Stimulated activated CD4-positive, alpha-beta T cell treated with anti-CD3 and anti-CD28 coated beads, TNF-alpha, amount 100 ng/mL, for 24 hours (primary cell): ENCODE measurements at regions not wholly inside any gene's neighbourhood (a gene's known extent, or its start where the extent isn't known, plus 50 kb on each side); places are given as distances from the start of the nearest gene placed in this dataset.
"Not testable (repeated sequence)": the region's sequence is repeated elsewhere in the genome, so short reads cannot be mapped to it uniquely, and the experiment has no call there.

Experiments
- DNase-seq, 3 experiments: peaks; one replicate each; pipeline ENCODE4 v3.0.0-alpha.2; 2020; ENCODE audit warnings: low read depth in 3 of 3

- DNase-seq, result no peak
Measured at GRCh38 chr10:22875581-22875980, 52.3 kb upstream of the ARMC3 start.

GRCh38 chr10:22874189-22874854, 53.5 kb upstream of the ARMC3 start:
- DNase-seq, result no peak

DNA sequence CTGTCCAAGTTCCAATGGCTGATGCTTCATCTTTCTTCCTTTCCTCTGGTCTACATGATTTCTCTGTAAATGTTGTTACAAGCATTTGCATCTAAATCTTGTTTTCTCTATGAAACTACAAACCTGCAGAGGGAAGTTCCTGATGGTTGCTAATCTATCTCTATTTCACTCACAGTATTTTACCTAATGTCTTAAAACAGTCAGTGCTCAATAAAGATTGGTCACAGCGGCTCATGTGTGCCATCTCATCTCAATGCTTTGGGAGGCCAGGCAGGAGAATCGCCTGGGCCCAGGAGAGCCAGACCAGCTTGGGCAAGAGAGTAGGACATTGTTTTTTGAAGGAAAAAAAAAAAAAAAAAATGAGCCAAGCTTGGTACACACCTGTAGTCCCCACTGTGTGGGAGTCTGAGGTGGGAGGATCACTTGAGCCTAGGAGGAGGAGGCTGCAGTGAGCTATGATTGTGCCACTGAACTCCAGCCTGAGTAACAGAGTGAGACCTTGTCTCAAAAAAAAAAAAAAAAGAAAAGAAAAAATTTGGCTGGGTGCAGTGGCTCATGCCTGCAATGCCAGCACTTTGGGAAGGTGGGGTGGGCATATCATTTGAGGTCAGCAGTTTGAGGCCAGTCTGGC, 71.3 kb upstream of the ARMC3 start:
- no peak for DNase-seq

GRCh38 chr10:22854935-22855421, 72.9 kb upstream of the ARMC3 start:
- DNase-seq, result no peak

DNA sequence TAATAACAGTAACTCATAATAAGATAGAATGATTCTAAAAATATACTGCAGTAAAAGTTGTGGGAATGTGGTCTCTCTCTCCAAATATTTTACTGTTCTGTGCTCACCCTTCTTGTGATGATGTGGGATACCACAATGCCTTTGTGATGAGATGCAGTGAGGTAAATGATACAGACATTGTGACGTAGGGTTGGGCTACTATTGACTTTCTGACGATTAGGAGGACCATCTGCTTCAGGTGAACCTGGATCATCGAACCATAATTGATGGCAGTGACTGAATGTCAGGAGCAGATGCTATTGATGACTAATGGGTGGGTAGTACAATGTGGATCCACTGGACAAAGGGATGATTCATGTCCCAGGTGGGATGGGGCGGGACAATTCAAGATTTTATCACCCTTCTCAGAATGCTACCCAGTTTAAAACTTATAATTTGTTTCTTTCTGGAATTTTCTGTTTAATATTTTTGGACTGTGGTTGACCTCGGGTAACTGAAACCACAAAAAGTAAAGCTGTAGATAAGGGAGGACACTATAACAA, 73.9 kb upstream of the ARMC3 start:
- DNase-seq, result no peak

GRCh38 chr10:22852712-22853353, 75.0 kb upstream of the ARMC3 start:
- DNase-seq, result no peak

- no peak for DNase-seq
Measured at GRCh38 chr10:22851865-22852239, 76.0 kb upstream of the ARMC3 start.

DNA sequence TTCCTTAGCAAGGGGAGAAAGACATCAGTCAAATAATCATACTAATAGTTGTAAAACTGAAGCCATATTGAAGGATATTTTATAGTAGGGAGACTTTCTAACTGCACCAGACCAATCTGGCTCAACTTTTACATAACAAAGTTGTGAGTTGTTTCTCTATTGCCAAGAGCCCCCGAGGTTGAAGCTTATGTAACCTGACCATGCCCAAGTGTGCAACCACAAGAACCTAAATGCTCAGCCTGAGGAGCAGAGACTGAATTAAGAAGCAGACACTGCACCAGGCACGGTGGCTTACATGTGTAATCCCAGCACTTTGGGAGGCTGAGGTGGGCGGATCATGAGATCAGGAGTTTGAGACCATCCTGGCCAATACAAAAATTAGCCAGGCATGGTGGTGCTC, 77.3 kb upstream of the ARMC3 start:
- DNase-seq, result no peak

DNA sequence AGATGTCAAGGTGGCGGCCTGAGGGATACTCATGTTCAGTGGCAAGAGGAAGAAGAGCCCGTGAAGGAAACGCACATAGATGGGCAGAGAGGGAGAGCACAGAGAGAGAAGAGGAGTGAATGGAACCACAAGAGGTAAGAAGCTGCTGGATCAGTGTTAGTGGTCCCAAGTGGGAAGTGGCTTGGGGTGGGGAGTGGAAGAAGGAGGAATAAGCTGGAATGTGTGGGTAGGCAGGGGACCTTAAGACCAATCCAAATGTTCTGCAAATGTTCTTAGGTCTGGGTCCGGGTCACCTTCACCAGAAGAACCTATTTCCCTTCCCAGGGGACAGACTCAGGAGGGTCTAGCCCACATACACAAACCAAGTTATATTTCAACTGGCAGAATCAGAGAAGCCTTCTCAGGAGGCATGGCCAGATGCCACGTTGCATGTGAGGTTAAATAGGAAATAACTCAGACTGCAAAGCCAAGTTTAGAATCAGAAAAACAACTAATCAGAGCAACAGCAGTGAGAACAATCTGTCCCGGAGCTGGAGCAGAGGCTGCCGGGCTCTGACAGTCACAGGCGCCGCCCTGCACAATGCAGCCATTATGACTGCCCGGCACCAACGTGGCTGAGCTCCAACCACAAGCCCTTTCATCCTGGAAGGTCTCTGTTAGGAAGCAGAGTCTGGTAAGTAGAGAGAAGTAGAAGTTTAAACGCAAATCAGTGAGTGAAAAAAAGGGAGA, 78.6 kb upstream of the ARMC3 start:
- DNase-seq, result peak in 1 of 3 experiments; percentile 2

DNA sequence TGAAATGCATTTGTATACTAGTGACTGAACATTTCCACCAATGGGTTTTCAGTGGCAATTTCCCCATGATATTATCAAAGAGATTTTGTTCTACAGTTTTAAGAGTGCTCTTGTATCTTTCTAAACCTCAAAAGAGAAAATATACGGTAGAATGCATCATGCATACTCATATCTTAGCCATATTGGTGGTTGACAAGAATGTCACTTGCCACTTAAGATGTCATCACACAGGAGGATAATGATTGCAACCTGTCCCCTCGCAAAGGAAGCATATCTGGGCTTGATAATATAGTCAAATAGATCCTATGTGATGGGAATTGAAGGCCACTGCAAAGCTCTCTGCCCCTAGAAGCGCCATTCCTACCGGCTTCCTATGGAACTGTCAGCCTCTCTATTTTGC, 79.3 kb upstream of the ARMC3 start:
- no peak for DNase-seq

GRCh38 chr10:22846294-22846693, 81.6 kb upstream of the ARMC3 start:
- no peak for DNase-seq

DNA sequence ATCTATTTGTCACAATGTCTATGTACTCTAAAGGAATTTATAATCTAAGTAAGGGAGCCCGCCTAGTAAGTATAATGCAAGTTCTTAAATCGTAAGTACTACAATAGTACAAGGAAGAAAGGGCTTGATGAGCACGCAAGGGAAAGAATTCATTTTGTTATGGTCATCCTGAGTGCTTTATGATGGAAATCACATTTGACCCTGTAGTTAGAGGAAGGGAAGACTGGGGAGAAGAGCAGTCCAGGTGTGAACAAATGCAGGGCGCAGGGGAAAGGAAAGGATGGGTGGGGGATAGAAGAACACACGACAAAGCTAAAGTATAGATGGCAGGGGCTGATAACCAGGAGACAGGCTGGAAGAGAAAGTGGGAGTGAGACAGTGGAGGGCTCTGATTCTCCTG, 88.2 kb upstream of the ARMC3 start:
- no peak for DNase-seq

DNA sequence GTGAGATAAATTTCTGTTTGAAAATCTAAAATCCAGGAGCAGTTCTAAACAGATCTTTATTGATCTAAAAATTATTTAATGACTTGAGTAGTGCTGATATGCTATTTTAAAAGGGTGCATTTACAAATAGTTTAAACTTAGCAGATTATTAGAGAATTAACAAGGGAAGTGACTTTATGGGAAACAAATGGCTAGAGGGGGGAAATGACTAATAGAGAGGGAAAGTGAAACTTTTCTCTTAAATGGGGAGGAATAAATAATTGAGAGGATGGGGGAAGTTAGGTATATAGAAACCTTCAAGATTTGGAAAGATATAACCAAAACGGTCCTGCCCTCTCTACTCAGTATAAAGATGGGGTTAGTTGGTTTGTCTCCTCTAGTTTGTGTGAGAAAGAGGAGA, 90.1 kb upstream of the ARMC3 start:
- no peak for DNase-seq

- DNase-seq, result no peak
Measured at GRCh38 chr10:22837351-22837750, 90.5 kb upstream of the ARMC3 start.

DNA sequence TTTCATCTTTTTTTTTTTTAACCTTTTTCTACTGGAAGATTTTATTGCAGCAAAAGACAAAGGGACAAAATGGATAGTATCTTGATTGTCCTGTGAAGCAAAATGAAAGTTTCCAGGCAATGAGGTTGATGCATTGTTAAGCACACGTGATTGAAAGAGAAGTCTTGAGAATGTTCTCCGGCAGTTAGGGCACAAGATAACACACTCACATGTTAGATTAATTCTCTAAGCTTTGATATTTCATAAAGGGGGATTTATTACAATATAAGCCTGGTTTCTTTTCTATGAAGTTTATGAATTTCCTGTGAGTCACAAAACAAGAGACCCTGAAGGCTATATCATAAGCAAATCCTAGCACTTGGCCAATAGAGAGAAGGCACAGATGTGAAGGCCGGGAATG, 93.4 kb upstream of the ARMC3 start:
- DNase-seq, result no peak

DNA sequence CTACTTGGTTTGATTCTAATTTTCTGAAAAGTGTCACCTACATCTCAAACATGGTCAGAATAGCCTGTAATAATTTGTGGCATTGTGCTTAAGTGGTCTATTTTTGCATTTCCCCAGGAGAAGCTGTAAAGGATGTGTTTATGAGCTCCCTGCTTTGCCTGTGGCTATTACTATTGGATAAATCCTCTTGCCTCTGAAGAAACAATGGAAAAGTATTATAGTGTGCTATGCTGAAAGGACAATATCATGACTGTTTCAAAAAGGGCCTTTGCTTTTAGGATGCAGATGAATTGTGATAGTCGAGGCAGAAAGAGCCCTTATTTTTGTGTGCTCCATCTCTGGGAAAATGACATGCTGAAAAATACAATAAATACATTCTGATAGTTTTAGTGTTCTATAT, 94.1 kb upstream of the ARMC3 start:
- no peak for DNase-seq

GRCh38 chr10:22833353-22833752, 94.5 kb upstream of the ARMC3 start:
- DNase-seq, result no peak

- DNase-seq, result no peak
Measured at GRCh38 chr10:22832851-22833250, 95.0 kb upstream of the ARMC3 start.

GRCh38 chr10:22832066-22832602, 95.7 kb upstream of the ARMC3 start:
- no peak for DNase-seq

DNA sequence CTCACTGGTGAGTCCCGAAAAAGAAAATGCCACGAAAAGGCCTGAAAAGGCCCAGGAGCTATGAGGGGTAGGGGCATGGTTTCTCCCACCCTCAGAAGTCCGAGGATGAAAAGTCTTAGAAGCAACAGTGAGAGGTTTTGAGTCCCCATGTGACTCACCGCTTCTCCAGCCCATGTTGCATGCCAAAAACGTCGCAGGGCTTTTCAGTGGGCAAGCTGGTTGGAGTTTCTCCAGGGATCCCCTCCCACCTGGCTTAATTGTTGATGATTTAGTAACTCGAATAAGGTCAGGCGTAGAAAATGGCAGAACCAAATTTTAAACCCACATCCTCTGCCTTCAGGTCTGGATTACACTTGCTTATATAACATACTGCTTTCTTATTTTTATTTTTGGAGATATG, 96.3 kb upstream of the ARMC3 start:
- DNase-seq, result no peak

DNA sequence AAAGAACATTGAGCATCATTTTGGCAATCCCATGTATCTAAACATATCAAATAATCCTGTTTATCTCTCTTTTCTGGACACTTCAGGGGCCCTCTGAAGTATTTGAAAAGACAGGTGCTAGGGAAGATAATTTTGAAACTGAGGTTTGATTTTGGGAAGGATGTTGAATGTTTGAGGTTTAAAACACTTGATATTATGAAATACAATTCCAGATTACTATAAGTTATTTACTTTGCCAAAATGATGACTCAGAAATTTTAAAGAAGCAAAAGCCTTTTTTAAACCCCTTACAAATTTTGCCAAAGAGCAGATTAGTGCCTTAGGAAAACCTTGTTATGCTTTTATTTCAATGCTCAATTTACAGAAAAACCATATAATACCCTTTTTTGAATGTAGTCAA, 99.1 kb upstream of the ARMC3 start:
- DNase-seq, result not testable (repeated sequence)

DNA sequence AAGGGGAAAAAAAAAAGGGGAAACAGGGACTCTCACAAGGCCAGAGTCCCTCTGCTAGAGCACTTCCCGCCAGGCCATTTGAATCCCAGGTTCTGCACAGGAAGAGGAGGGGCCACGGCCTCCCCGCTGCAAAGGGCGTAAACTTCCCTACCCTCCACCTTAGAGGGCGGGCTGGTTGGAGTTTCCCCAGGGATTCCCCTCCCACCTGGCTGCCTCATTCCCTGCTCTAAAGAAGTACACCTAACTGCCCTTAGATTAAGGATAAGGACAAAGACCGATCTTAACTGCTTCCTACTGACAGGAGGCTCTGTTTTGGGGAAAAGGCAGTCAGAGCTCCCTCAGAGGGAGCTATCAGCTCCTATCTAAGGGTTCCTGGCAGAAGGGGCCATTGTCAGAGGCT, 102.0 kb upstream of the ARMC3 start:
- no peak for DNase-seq
